ENCODE measurements at regions not wholly inside any gene's neighbourhood (a gene's known extent, or its start where the extent isn't known, plus 50 kb on each side); places are given as distances from the start of the nearest gene placed in this dataset.

DNA sequence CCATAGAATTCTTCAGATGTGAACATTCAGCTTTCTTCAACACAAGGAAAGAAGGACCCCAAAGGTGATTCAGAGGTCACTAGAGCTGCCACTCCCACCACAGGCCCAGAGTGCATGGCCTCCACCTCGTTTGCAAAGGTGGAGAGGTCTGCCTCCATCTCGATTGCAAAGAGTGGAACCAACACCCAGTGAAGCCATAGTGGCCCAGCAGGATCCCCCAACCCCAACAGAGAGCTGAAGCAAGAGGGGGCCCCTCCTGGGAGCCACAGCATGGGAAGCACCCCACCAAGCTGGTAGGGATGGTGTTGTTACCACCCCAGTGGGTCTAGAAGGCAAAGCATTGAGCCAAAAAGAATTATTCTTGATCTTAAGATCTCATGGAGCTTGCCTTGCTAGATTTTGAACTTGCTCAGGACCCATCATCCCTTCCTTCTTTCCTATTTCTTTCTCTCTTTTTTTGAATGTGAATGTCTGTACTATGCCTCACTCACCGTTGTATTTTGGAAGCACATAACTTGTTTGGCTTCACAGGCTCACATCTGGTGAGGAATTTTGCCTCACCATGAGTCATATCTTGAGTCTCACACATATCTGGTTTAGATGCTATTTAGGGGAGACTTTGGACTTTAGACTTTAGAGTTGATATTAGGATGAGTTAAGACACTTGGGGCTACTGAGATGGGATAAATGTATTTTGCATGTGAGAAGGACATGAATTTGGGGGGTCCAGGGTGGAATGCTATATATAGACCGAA, 119.2 kb downstream of the ANKRD60 start:
- FAIRE-seq = no peak

DNA sequence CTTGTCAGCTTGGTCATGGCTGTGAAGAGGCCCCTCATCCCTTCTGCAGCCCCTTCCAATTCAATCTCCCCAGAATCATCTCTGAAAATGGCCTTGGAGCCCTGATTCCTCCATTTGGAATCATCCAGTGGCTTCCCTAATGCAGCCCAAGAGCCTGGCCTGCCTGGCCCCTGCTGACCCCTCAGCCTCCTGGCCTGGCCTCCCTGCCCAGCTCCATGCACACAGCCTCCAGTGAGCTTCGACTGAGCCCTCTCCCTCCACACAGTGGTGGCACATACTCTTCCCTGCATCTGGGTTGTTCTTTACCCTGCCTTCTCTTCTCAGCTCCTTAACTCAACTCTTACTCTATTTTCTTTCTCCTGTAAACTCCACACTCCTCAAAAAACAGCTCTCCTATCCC, 120.9 kb downstream of the ANKRD60 start:
- no peak for FAIRE-seq

DNA sequence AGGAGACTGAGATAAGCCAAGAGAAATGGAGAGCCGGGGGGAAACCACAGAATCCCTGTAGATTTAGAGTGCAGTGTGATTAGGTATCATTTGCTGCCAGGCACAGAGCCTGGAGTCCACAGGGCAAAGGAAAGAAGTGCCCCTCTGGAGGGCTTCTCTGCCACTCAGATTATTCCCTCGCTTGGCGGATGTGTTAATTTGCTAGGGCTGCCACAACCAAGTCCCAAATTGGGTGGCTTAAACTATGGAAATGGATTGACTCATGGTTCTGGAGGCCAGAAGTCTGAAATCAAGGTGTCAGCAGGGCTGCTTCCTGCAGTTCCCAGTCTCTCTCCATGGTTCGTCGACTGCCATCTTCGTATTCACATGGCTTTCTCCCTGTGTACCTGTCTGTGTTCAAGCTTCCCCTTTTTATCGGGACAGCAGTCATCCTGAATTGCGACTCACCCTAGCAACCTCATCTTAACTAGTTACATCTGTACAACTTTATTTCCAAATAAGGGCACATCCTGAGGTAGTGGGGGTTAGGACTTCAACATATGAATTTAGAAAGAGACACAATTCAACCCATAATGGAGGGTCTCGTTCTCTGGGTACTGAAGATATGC, 122.2 kb downstream of the ANKRD60 start:
- FAIRE-seq = no peak

DNA sequence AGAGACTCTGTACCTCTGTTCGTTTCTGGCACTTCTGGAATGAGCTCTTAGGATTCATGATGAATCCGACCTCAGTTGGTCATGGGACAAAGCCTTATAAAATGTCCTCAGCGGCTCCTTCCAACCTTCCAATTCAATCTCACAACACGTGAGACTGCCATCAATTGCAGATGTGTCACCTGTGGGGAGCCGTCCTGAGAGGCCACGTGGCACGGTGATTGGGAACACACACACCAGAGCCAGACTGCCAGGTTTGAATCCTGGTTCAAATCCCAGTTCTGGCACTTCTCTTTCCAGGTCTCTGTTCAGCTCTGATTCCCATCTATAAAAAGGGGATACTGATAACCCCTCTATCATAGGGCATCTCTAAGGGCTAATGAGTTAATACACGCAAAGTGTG, 124.5 kb downstream of the ANKRD60 start:
- FAIRE-seq = no peak

DNA sequence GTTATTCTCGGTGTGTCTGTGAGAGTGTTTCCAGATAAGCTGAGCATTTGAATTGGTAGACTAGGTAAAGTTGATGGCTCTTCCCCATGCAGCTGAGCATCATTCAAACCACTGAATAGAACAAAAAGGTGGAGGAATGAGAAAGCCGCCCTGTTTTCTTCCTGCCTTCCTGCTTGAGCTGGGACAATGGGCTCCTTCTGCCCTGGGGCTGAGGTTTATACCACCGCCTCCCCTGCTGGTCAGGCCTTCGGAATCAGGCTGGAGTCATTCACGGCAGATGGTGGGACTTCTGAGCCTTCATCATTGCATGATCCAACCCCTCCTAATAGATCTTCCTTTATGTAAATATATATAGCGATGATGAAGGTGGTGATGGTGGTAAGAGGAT, 124.9 kb downstream of the ANKRD60 start:
- no peak for FAIRE-seq

DNA sequence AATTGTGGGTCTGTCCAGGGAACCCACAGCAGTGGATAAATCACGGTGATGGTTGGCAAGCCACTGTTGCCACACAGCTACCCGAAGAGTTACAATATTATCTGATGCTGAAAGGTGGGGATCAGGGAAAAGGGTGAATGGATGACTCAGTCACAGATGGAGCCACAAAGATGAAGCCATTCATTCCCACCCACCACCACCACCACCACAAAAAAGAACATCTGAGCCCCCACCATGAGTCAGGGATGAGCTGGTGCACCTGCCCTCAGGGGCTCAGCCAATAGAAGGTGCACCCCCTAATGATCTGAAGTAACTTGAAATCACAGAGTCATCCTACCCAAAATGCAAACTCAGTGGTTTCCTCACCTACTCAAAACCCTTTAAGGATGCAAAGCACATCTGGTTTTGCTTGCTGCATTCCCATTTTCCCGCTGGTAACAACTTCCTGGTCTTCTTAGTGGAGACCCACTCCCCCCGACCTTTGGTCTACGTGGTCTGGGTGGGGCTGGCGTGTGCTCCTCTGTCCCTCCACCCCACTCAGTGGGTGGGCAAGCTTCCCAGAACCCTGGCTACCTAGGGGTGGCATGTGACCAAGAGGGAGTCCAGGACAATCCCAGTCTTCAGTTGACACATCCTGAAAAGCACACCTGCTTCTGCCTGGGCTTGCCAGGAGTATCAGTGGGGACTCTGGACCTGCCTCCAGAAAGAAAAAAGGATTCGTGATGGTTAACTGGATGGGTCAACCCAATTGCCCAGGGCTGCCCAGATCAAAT, 125.5 kb downstream of the ANKRD60 start:
- FAIRE-seq = no peak

DNA sequence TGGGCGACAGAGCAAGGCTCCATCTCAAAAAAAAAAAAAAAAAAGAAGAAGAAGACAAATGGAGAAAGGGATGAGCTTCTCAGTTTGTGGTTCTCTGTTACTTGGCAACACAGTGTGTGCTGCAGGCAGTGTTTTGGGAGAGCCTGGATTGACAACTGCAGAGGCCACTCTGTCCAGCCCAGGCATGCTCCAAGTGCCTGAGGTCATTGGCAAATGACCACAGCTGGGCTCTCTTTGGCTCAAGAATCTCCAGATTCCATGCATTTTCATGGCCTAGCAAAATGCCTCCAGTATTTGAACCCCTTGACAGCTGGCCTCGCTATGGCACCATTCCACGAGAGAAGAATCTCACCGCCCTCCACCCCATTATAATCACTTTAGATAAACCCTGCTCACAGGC, 126.2 kb downstream of the ANKRD60 start:
- FAIRE-seq = no peak

DNA sequence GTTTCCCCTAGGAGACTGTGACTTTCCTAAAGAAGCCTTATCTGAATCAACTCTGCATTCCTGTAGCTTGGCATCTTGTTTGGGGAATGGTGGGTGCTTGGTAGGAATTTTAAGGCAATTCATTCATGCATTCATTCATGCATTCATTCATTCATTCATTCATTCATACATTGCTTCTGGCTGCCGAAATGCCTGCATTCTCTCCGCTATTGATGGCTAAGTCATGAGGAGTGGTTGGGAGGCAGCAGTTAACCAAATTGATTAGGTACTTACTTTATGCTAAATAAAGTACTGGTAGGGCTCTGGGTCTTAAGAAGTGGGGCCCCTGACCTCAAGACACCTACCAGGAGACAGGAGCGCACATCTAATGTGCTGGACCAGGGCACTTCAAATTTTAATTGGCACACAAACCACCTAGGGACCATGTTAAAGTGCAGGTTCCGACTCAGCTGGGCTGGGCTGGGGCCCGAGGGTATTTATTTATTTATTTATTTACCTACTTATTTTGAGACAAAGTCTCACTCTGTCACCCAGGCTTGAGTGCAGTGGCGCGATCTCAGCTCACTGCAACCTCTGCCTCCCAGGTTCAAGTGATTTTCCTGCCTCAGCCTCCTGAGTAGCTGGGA, 127.6 kb downstream of the ANKRD60 start:
- no peak for FAIRE-seq

DNA sequence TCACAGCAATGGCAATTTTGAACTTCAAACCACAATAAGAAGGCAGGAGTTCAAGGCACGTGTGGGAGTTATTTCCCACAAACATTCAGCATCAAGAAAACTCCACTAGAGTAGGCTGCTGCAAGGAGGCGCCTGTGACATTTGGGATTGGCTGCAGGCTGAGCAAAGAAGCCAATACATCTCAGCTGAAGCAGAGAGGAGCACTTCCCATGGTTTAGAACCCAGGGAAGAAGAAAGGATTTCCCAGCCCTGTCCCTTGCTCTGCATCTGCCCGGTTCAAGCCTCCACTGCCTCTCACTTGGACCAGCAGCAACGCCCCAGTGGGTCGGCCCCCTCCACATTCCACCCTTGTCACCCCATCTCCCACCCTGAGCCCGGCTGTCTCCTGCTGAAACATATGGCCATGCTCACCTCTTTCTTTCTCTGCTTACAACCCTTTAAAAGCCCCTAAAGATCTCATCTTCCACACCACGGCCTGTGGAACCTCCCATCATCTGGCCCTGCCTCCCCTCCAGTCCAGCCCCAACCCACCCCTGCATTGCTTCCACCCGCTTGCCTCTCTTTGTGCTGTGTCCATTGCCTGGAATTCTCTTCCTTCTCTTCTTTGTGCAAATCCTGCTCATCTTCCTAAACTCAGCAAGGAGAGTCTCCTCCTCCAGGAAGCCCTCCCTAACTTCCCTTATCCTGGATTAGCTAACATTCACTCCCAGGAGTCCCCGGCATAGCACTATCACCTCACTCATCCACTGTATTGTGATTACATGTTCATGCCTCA, 128.3 kb downstream of the ANKRD60 start:
- FAIRE-seq = no peak

DNA sequence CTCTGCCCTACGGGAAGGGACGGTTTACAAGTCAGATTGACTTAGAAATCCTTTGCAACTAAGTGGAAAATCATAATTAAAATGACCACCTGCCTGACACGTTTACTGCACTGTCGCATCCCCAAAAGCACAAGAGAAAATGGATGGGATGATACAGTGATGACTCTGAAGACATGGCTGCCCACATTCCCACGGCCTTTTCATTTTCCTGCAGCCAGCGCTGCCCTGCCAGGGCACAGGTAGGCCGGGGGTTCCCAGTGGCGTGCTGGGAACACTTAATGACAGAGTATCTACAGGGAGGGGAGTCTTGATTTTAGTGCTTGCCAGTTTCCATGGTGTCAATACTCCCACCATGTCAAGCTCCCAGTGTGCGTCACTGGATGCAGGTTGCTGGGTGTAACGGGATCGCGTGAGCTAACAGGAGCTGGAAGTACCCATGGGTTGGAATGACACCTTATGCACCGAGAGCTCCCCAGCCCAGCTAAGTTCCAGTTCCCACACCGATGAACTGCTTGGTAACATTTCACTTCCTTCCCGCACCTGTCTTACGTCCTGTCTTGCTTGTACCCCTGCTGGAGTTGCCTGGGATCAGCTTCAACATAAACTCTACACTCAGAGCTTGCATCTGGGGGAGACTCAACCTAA, 129.0 kb downstream of the ANKRD60 start:
- no peak for FAIRE-seq

DNA sequence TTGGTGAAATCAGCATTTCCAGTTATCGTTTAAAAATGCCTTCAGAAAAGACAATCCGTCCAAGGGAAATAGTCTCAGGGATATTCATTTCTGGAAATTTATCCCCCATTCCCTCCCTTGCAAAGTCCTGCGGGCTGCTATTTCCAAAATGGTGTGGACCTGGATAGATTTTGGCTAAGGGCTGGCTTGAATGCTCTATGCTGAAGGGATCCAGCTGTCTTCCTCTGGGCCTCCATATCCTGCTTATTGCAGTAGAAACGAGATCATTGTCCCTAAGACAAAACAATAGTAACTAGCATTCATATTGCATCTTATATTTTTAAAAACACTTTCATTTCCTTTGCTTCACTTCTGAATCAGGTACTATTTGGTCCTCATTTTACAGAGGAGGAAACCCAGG, 129.9 kb downstream of the ANKRD60 start:
- no peak for FAIRE-seq

DNA sequence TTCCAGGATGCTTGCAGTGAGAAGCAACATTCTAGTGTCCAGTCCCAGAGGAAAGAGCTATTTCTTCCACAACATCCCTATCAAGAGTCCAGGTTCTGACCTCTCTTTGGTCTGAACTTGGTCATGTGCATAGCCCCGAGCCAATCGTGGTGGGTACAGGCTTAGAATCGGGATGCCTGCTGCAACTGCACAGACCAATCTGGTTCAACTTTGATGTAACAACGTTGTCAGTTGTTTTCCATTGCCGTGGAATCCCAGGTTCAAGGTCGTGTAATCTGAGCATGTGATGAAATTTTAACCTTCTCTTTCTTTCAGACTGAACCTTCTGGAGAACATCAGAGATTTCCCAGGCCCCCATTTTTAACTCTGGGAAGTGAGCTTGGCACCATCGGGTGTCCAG, 130.5 kb downstream of the ANKRD60 start:
- FAIRE-seq = no peak

DNA sequence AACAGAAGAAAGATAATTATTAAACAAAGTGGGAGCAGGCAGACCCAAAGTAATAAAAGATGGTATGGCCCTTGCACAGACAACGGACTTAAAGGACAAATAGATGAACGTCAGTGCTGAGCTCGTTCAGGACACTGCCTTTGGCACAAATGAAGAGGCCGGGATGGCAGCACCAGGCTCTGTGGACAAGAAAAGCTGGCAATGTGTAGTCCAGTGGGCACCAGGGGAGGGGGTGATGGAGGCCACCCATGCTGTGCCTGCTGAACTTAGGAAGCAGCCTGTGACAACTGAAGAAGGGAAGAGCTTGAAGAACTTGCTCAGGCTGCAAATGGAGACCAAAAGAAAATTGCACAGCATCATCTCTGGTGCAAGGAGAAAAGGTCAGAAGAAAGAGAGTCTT, 131.0 kb downstream of the ANKRD60 start:
- FAIRE-seq = no peak

DNA sequence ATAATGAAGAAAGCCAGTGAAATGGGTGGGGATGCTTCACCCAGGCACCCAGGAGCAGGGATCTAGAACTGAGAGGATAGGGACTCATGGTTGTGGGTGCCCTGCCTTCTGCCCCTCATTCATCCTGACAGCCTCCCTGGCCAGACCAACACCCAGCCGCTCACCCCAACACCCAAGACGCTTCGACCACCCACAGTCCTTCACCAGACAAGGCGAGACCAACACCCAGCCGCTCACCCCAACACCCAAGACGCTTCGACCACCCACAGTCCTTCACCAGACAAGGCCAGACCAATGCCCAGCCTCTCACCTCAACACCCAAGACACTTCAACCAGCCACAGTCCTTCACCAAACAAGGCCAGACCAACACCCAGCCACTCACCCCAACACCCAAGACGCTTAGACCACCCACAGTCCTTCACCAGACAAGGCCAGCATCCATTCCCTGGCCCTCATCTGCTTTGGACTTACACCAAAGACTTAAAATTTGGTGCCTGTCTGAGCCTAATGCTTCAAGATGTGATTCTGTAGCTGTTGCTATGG, 131.5 kb downstream of the ANKRD60 start:
- FAIRE-seq = no peak

DNA sequence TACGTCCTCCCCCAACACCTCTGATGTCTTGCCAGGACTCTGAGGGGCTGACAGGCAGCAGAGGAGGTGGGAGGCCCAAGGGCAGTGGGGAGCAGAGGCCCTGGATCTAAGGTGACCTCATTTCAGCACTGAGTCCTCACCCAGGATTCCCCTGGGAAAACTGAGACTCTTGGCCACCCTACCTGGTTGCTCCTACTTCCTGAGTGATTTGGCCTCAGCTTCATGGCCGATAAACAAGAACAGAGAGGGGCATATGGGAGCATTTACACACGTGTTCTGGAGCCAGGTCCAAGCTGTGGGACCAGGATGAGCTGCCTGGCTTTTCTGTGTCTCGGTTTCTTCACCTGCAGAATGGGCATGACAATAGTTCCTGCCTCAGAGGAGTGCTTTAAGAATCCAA, 133.8 kb downstream of the ANKRD60 start:
- FAIRE-seq = no peak

DNA sequence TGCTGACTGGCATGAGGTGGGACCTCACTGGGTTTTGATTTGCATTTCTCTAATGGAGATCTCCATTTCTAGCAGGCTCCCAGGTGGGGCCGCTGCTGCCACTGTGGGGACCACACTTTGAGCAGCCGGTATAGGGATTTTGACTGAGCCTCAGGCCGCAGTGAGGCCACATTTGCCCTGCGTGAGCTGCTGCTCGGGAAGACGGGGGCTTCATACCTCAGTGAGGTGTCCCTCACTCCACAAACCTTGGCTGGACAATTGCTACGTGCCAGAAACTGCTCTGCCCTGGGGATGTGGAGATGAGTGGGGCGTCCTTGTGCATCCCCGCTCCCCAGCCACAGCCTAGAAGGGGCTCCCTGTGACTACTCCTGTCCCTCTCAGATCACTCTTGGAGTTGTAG, 134.3 kb downstream of the ANKRD60 start:
- FAIRE-seq = no peak

DNA sequence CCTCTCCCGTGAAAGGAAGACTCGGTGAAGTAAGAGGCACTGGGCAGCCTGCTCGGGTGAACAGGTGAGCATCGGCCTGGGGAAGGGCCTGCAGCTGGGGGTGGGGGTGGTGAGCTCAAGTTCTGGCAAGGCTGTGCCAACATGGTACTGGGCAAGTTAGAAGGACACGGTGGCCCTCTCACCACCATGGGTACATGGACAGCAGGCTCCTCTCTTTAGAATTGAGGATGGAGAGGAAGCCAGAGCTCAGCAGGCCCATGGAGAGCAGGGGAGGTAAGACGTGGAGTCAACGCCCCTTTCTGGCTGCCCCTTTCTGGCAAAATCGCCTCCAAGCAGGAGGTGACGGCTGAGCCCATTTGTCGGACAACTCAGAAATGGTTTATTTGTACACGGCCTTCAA, 135.6 kb downstream of the ANKRD60 start:
- FAIRE-seq = no peak

DNA sequence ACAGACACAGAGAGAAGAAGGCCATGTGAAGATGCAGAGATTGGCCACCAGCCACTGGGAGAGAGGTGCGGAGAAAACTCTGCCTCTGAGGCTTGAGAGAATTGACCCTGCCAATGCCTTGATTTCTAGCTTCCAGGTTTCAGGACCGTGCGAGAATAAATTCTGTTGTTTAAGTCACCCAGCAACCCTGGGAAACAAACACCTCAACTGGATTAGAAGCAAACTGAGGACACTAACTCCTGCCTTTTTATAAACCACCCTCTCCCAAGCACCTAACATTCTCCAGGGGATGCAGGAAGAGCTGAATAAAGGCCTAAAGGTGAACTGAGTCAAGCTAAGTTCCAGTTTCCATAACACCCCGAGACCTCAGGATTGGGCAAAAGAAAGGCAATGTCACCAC, 136.1 kb downstream of the ANKRD60 start:
- FAIRE-seq = no peak

DNA sequence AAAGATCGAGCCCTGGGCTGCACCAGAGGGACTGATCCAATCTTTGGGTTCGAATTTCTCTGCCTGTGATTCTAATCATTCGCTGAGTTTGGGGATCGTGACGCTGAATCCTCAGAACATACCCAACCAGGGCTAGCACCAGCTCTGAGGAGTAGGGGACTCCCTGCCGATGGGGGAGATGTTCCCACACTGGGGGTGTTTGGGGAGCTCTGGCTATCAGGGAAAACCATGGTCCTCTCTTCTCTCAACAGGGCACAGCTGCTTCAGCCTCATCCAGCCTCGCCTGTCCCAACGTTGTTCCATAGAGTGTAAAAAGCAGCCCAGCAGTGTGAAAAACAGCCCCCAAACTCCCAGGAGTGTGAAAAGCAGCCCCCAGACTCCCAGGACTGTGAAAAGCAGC, 136.6 kb downstream of the ANKRD60 start:
- FAIRE-seq = no peak

DNA sequence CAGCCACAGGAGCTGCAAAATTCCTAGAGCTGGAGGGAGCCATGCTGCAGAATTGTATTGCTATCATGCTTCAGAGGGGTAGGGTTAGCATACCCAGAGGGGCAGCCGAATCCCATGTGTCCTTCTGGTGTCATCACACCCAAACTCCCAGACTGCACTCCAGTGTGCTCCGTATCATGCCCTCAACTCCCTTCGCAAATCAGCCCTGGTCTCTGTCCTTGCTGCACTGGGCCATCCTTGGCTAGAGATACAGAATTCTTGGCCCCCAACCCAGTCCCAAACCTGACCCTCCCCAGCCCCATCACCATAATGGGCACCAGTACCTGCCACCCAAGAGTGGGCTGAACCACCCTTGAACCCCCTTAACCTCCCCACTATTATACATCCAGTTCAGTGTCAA, 138.3 kb downstream of the ANKRD60 start:
- FAIRE-seq = no peak

DNA sequence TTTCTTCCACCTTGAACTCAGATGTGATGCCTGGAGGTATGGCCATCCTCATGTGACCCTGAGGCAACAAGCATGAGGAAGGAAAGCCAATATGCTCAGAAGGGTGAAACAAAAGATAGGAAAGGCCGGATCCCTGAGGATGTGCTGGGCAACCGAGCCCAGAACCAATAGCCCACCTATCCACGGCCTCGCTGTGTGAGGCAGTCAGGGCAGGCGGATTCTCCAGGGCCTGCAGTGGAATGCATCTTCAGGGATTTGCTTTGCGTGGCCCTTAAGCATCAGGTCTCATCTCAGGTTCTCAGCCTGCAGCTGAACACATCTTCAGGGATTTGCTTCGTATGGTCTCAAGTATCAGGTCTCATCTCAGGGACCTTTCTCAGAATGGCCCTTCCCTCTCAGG, 139.8 kb downstream of the ANKRD60 start:
- no peak for FAIRE-seq

DNA sequence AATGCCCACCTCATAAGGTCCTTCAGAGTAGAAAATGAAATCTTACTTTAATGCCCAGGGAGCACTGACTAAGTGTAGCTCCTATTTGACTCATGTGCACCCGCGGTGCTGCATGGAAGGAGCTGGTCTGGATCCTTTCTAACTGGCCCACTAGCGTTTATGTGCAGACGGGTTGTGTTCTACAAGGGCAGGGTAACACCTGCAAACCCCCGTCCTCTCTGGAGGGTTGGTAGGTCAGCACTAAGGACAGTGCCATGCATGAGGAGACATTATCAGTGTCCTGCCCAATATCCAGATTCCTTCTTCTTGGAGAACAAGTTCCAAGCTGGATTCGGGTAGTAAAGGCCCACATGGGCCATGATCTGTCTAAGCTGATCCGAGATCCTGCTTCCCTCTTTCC, 140.3 kb downstream of the ANKRD60 start:
- no peak for FAIRE-seq
